ENCODE measurements at regions not wholly inside any gene's neighbourhood (a gene's known extent, or its start where the extent isn't known, plus 50 kb on each side); places are given as distances from the start of the nearest gene placed in this dataset.

DNA sequence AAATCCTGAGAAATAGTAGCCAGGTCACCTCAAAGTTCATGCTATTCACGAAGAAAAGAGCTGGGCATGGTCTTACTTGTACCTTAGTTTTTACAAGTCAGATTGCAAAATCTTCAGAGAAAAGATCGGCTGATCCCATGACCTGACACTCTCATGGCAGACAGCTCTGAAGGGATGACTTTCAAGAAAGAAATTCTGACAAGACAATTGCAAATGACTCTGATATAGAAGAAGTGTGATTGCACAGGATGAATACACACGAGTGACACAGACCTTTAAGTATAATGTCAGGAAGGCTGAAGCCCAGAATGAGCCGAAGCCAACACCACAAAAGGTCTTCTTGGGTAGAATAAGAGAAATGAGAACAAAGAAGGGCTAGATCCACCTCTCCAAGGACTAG lies 59.4 kb upstream of the DRD2 start:
- TF ChIP-seq POLR2A (IDR thresholded peaks at IDR 0.05) (no peak), POLR2AphosphoS5 (IDR thresholded peaks at IDR 0.05; ENCODE audit: insufficient read depth in 1 of 2, low read depth in 1 of 2) (no peak)
- TF ChIP-seq, protein P1, sequence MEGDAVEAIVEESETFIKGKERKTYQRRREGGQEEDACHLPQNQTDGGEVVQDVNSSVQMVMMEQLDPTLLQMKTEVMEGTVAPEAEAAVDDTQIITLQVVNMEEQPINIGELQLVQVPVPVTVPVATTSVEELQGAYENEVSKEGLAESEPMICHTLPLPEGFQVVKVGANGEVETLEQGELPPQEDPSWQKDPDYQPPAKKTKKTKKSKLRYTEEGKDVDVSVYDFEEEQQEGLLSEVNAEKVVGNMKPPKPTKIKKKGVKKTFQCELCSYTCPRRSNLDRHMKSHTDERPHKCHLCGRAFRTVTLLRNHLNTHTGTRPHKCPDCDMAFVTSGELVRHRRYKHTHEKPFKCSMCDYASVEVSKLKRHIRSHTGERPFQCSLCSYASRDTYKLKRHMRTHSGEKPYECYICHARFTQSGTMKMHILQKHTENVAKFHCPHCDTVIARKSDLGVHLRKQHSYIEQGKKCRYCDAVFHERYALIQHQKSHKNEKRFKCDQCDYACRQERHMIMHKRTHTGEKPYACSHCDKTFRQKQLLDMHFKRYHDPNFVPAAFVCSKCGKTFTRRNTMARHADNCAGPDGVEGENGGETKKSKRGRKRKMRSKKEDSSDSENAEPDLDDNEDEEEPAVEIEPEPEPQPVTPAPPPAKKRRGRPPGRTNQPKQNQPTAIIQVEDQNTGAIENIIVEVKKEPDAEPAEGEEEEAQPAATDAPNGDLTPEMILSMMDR (IDR thresholded peaks at IDR 0.05) = no peak
- no peak overlapping the region for H3K27ac ChIP-seq
- peak in 1 of 2 donors; percentile 32 for DNase-seq (ENCODE audit: extremely low spot score in 2 of 2)
- no peak overlapping the region for H3K4me3 ChIP-seq
- intact Hi-C loops (cut with DNase I) = no loop called here
- no peaks in the 10 kb centered on the region for H3K9me3 ChIP-seq
- no peaks in the 10 kb centered on the region for H3K27me3 ChIP-seq
- peaks cover 10% of the 10 kb centered on the region for H3K4me1 ChIP-seq
- no peaks in the 10 kb centered on the region for H3K36me3 ChIP-seq

DNA sequence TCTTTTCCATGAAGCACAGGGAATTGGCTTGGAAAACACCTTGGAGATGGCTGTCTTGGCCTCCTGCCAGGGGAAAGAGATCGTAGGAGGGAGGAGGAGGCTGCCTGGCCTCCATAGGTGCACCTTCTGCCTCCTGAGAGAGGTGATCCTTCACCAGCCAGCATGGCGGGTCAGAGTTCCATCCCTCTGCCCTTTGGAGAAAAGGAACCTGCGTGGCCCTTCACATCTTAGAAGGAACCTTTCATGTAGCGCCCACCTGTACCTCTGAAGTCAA lies 58.2 kb upstream of the DRD2 start:
- no peaks in the 10 kb centered on the region for H3K36me3 ChIP-seq
- TF ChIP-seq POLR2AphosphoS5 (IDR thresholded peaks at IDR 0.05; ENCODE audit: insufficient read depth in 1 of 2, low read depth in 1 of 2) = no peak
- TF ChIP-seq, protein P1 (IDR thresholded peaks at IDR 0.05) = no peak
- no peak for TF ChIP-seq POLR2A (IDR thresholded peaks at IDR 0.05)
- H3K9me3 ChIP-seq = no peaks in the 10 kb centered on the region
- peak; percentile 37 to 88 for DNase-seq (ENCODE audit: extremely low spot score in 2 of 2)
- no peak overlapping the region for H3K27ac ChIP-seq
- no peaks in the 10 kb centered on the region for H3K27me3 ChIP-seq
- intact Hi-C loops (cut with DNase I) = loop anchor here (2.0 kb wide), 1 partner anchor 225 kb away; no protein-coding TSS in a partner anchor
- H3K4me1 ChIP-seq = peaks cover 10% of the 10 kb centered on the region
- no peak overlapping the region for H3K4me3 ChIP-seq

DNA sequence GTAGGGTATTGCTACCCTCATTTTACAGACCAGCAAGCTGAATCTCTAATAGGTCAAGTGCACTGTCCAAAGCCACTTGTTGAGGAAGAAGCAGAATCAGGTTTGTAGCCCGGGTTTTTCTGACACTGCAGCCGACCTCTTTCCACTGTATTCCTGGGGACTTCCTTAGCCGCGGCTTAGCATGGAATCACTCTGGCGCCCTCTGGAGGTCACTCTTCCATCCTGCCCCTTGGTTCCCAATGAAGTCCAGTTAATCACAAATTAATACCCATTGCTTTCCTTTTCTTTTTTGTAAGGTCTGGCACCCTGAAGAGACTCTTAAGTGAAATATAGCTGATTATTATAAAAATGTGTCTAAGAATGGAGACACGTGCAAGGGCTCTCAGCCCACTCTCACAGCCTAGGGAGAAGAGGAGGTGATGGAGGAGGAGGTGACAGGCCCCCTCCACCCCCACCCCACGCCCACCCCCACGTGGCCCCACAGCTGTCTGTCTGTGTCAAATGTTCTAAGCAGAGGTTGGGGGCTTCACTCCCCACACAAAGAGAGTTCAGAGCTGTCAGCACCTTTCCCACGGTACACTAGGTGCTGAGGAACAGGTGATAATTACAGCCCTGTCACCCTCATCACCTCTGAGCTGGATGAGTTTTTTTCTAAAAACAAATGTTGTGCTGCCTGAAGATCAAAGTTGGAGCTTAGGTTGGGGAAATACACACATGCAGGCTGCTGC lies 57.7 kb upstream of the DRD2 start:
- peaks cover 10% of the 10 kb centered on the region for H3K4me1 ChIP-seq
- DNase-seq (ENCODE audit: extremely low spot score in 2 of 2) = peak in 1 of 2 donors; percentile 67
- no peaks in the 10 kb centered on the region for H3K36me3 ChIP-seq
- no peaks in the 10 kb centered on the region for H3K27me3 ChIP-seq
- TF ChIP-seq POLR2A (IDR thresholded peaks at IDR 0.05) = no peak
- TF ChIP-seq, protein P1 (IDR thresholded peaks at IDR 0.05) = peak; percentile 27 to 76 (median 69)
- no peaks in the 10 kb centered on the region for H3K9me3 ChIP-seq
- no peak overlapping the region for H3K27ac ChIP-seq
- H3K4me3 ChIP-seq = no peak overlapping the region
- intact Hi-C loops (cut with DNase I) = loop anchor here (2.0 kb wide), 1 partner anchor 224 kb away; no protein-coding TSS in a partner anchor

DNA sequence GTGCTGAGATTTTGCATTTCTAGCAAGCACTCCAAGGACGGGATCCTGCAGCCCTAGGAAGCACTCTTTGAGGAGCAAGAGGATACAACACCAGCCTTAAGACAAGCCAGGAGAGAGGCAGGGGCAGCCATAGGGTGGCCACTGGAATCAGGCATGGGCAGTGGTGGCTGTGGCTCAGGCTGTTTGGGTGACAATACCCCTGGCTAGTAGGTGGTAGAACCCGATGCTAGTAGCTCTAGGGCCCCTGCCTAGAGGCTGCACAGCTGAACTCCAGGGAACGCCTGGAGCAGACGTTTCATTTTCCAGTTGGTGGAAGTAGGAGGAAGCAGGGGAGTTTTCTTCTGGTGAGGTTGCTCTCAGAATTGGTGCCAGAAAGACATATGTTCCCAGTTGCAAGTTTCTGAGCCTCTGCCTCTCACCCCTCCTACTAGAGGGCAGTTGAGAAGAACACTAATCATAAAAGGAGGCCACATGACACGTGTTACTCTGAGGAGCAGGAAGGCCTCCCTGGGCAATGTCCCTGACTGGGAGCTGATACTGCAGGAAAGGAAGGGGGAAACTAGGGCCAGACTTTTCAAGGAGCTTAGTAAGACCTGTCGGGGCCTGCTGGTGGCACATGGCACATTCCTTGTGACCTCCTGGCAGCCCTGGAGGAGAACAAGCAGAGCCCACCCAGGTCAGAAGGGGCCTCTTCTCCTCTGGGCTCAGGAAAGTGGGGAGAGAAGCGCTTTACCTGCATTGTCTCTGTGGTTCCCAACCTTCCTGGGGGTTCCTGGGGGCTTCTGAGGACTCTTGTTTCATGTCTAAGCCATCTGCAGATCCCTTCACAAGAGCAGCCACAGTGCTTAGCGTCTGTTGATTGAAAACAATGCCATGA lies 56.6 kb upstream of the DRD2 start:
- TF ChIP-seq POLR2A (IDR thresholded peaks at IDR 0.05) (no peak), POLR2AphosphoS5 (IDR thresholded peaks at IDR 0.05; ENCODE audit: insufficient read depth in 1 of 2, low read depth in 1 of 2) (no peak)
- TF ChIP-seq, protein P1 (IDR thresholded peaks at IDR 0.05) = no peak
- peak; percentile 75 to 84 for DNase-seq (ENCODE audit: extremely low spot score in 2 of 2)
- Histone ChIP-seq H3K36me3 (no peaks in the 10 kb centered on the region), H3K4me3 (no peak overlapping the region), H3K27me3 (no peaks in the 10 kb centered on the region), H3K9me3 (no peaks in the 10 kb centered on the region), H3K4me1 (peaks cover 10% of the 10 kb centered on the region), H3K27ac (no peak overlapping the region)
- intact Hi-C loops (cut with DNase I) = loop anchor here (2.0 kb wide), 1 partner anchor 223 kb away; no protein-coding TSS in a partner anchor

DNA sequence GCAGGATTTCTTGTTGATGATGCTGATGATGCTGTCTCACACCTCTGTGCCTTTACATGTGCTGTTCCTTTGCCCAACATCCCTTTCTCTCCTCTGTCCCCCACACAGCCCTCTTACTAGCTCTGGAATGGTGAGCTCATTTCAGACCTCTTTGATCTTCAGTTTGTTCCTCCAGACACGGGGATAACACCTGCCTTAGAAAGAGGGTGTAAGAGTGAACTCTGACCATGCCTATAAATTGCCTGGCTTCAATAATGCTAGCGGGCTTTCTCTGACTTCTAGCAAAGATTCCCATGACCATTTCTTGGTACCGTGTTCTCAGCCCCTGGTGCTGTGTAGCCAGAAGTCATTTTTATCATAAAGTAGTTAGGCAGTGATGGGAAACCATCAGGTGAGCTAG lies 55.9 kb upstream of the DRD2 start:
- Histone ChIP-seq H3K36me3 (no peaks in the 10 kb centered on the region), H3K4me3 (no peak overlapping the region), H3K27me3 (no peaks in the 10 kb centered on the region), H3K27ac (no peak overlapping the region), H3K9me3 (no peaks in the 10 kb centered on the region), H3K4me1 (peaks cover 10% of the 10 kb centered on the region)
- intact Hi-C loops (cut with DNase I) = no loop called here
- no peak for TF ChIP-seq POLR2A (IDR thresholded peaks at IDR 0.05)
- no peak for TF ChIP-seq POLR2AphosphoS5 (IDR thresholded peaks at IDR 0.05; ENCODE audit: insufficient read depth in 1 of 2, low read depth in 1 of 2)
- TF ChIP-seq, protein P1 (IDR thresholded peaks at IDR 0.05) = no peak
- DNase-seq (ENCODE audit: extremely low spot score in 2 of 2) = peak in 1 of 2 donors; percentile 44

Data from vagina (tissue), 2 donors.